B cell (primary cell): ENCODE measurements at regions not wholly inside any gene's neighbourhood (a gene's known extent, or its start where the extent isn't known, plus 50 kb on each side); places are given as distances from the start of the nearest gene placed in this dataset.

Experiments
- ATAC-seq: fragments of 200-7000 bp; cut with Tn5 transposase; one replicate; pipeline ENCODE4 v1.10.0; 2021; ENCODE audit warnings: low read depth, mild to moderate bottlenecking, moderate number of reproducible peaks, moderate library complexity
- CTCF ChIA-PET: fragments of 350-600 bp; sonication (Branson Sonifier 250); formaldehyde crosslinking; loops from one replicate; lab custom pipeline; 2021; ENCODE audit warnings: antibody characterized with exemption, inconsistent platforms; lab: Charles Lee
- POLR2A ChIA-PET: fragments of 350-600 bp; sonication (Branson Sonifier 250); formaldehyde crosslinking; loops from one replicate; lab custom pipeline; 2021; ENCODE audit warnings: antibody characterized with exemption; lab: Charles Lee
- DNase-seq: peaks from one replicate; pipeline ENCODE4 v3.0.0; 2013
- H2AFZ ChIP-seq: 2 replicates; pipeline ENCODE4 v1.6.1; 2012; ENCODE audit warnings: mild to moderate bottlenecking, low read depth, low read length; ENCODE audit not compliant: insufficient read depth, poor library complexity, severe bottlenecking
- H3K27ac ChIP-seq, 2 donors: 1 replicate in 1 of 2; 2 replicates in 1 of 2; pipeline ENCODE4 v1.5.1; 2012 to 2013; ENCODE audit warnings: low read length in 2 of 2, mild to moderate bottlenecking in 2 of 2, moderate library complexity in 1 of 2
- H3K27me3 ChIP-seq, 4 experiments: fragments of 200-600 bp in 1 of 4; sonication (generic) in 1 of 4; replicated peaks in 1 of 4; 1 replicate in 2 of 4; 2 replicates in 2 of 4; pipeline versions ENCODE4 v1.6.1 to v1.7.0; 2013 to 2016; ENCODE audit warnings: low read length in 3 of 4, mild to moderate bottlenecking in 2 of 4, mixed read lengths in 1 of 4, moderate library complexity in 1 of 4; ENCODE audit not compliant: insufficient read depth in 4 of 4, control insufficient read depth in 3 of 4; ENCODE audit errors: control extremely low read depth in 1 of 4
- H3K36me3 ChIP-seq, 2 experiments: replicated peaks in 1 of 2; 1 replicate in 1 of 2; 2 replicates in 1 of 2; pipeline versions ENCODE4 v1.6.1 to v1.7.1; 2013; ENCODE audit warnings: low read length in 1 of 2; ENCODE audit not compliant: insufficient read depth in 2 of 2, control insufficient read depth in 1 of 2; ENCODE audit errors: control extremely low read depth in 1 of 2, extremely low read depth in 1 of 2
- H3K4me1 ChIP-seq, 2 donors: fragments of 200-600 bp in 1 of 2; sonication (generic) in 1 of 2; 1 replicate in 1 of 2; 2 replicates in 1 of 2; pipeline versions ENCODE4 v1.5.1 to v1.6.1; 2013 to 2017; ENCODE audit warnings: low read length in 2 of 2; ENCODE audit not compliant: control insufficient read depth in 2 of 2, insufficient read depth in 2 of 2
- H3K4me2 ChIP-seq: replicated peaks from 2 replicates; pipeline ENCODE3; 2012; ENCODE audit warnings: mild to moderate bottlenecking, low read depth, low read length; ENCODE audit not compliant: poor library complexity, severe bottlenecking
- H3K4me3 ChIP-seq, 5 experiments: fragments of 200-600 bp in 1 of 5; sonication (generic) in 1 of 5; 1 replicate in 3 of 5; 2 replicates in 2 of 5; pipeline versions ENCODE4 v1.5.1 to v1.7.0; 2011 to 2016; ENCODE audit warnings: low read length in 4 of 5, mild to moderate bottlenecking in 4 of 5, low read depth in 2 of 5, control low read depth in 1 of 5, moderate library complexity in 1 of 5; ENCODE audit not compliant: insufficient read depth in 1 of 5; ENCODE audit errors: control extremely low read depth in 1 of 5, extremely low read depth in 1 of 5
- H3K79me2 ChIP-seq: fragments of 200-600 bp; sonication (generic); one replicate; pipeline ENCODE4 v1.6.0; 2016; ENCODE audit warnings: low read length; ENCODE audit not compliant: control insufficient read depth, insufficient read depth
- H3K9ac ChIP-seq: fragments of 200-600 bp; sonication (generic); 2 replicates; pipeline ENCODE4 v1.6.1; 2017; ENCODE audit warnings: mild to moderate bottlenecking, low read length, moderate library complexity
- H3K9me3 ChIP-seq, 3 donors: one replicate each; pipeline versions ENCODE4 v1.6.1 to v1.7.1; 2013; ENCODE audit warnings: low read length in 2 of 3; ENCODE audit not compliant: control insufficient read depth in 2 of 3, insufficient read depth in 1 of 3; ENCODE audit errors: control extremely low read depth in 1 of 3
- H4K20me1 ChIP-seq: 2 replicates; pipeline ENCODE4 v1.6.0; 2012; ENCODE audit warnings: mild to moderate bottlenecking, low read length; ENCODE audit not compliant: insufficient read depth, control insufficient read depth, poor library complexity, severe bottlenecking
- H3K27ac Mint-ChIP-seq: one replicate; pipeline ENCODE4 v1.8.0; 2021; ENCODE audit warnings: mixed read lengths
- H3K27me3 Mint-ChIP-seq: one replicate; pipeline ENCODE4 v1.8.0; 2021; ENCODE audit warnings: mixed read lengths
- H3K4me1 Mint-ChIP-seq: one replicate; pipeline ENCODE4 v1.8.0; 2021; ENCODE audit warnings: mixed read lengths
- H3K4me3 Mint-ChIP-seq: one replicate; pipeline ENCODE4 v1.8.0; 2021; ENCODE audit warnings: mixed read lengths
- H3K9me3 Mint-ChIP-seq: one replicate; pipeline ENCODE4 v1.8.0; 2022; ENCODE audit warnings: mixed read lengths; ENCODE audit not compliant: insufficient read depth
- CTCF ChIP-seq: fragments of 200-600 bp; IDR thresholded peaks from one replicate; pipeline ENCODE4 v1.8.0; 2022; ENCODE audit warnings: antibody characterized with exemption, mild to moderate bottlenecking
- EZH2 ChIP-seq: IDR thresholded peaks from 2 replicates; pipeline ENCODE4 v1.6.1; 2012; ENCODE audit warnings: borderline replicate concordance, low read depth, mild to moderate bottlenecking, moderate library complexity, low read length; ENCODE audit not compliant: insufficient read depth, poor library complexity, severe bottlenecking
- WGBS: methylation state at CpG from one replicate; pipeline ENCODE4 v1.1.5; 2013; ENCODE audit warnings: missing lambda C conversion rate; ENCODE audit not compliant: insufficient coverage; 5-methylcytosine and 5-hydroxymethylcytosine counted together
- intact Hi-C: fragments of 100-400 bp; cut with micrococcal nuclease; formaldehyde crosslinking; loops from one replicate; pipeline ENCODE4 v1.10.0; 2022

GRCh38 chr9:1776668-1777067 lies 238.5 kb upstream of the SMARCA2 start:
- H3K4me3 ChIP-seq = no peak overlapping the region
- no peak for ATAC-seq
- no peak overlapping the region for H2AFZ ChIP-seq
- H3K4me2 ChIP-seq = no peak overlapping the region
- H3K4me1 ChIP-seq = no peaks in the 10 kb centered on the region
- no peak overlapping the region for H3K27ac ChIP-seq
- POLR2A ChIA-PET = no interaction called here
- CTCF ChIA-PET = no interaction called here
- 0% methylated on average over 1 of the region's 1 CpG for WGBS
- H4K20me1 ChIP-seq = no peaks in the 10 kb centered on the region
- no peak overlapping the region for H3K4me3 Mint-ChIP-seq
- TF ChIP-seq EZH2 (no peak), CTCF (no peak)
- H3K27me3 Mint-ChIP-seq = no peaks in the 10 kb centered on the region
- no peak for DNase-seq
- H3K36me3 ChIP-seq = no peaks in the 10 kb centered on the region
- intact Hi-C loops = no loop called here
- H3K9ac ChIP-seq = no peak overlapping the region
- H3K27me3 ChIP-seq = no peaks in the 10 kb centered on the region
- H3K4me1 Mint-ChIP-seq = no peaks in the 10 kb centered on the region
- H3K79me2 ChIP-seq = no peaks in the 10 kb centered on the region
- H3K9me3 ChIP-seq = peaks cover 0 to 2% (median 0%) of the 10 kb centered on the region in 3 donors
- H3K27ac Mint-ChIP-seq = no peak overlapping the region
- peaks cover 2% of the 10 kb centered on the region for H3K9me3 Mint-ChIP-seq

DNA sequence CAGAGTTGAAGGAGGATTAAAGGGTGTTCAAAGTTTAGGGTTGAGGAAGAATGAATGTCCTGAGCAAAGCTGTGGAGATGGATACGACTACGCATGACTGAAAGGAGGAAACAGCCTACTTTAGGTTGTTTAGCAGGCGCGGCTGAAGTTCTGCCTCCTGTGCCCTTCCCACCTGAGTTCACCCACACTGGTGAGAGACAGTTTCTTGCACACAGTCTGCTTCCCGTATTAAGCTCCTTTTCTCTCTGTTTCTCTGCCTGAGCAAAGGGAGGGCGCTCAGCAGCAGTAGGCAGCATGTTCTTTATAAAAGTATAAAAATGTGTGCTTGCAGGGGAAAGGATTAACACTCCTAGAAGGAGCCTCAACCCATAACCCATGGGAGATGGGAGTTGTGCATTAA lies 224.0 kb upstream of the SMARCA2 start:
- Mint-ChIP-seq H3K4me3 (no peak overlapping the region), H3K9me3 (no peaks in the 10 kb centered on the region), H3K27ac (no peak overlapping the region), H3K27me3 (peaks cover 20% of the 10 kb centered on the region), H3K4me1 (no peaks in the 10 kb centered on the region)
- Histone ChIP-seq H3K4me1 (no peaks in the 10 kb centered on the region), H3K27ac (no peak overlapping the region), H3K9me3 (no peaks in the 10 kb centered on the region), H3K9ac (no peak overlapping the region), H3K4me3 (no peak overlapping the region), H3K4me2 (no peak overlapping the region), H2AFZ (no peak overlapping the region), H3K36me3 (no peaks in the 10 kb centered on the region), H4K20me1 (no peaks in the 10 kb centered on the region), H3K27me3 (no peaks in the 10 kb centered on the region), H3K79me2 (no peaks in the 10 kb centered on the region)
- TF ChIP-seq CTCF = no peak
- TF ChIP-seq EZH2 = no peak
- intact Hi-C loops = no loop called here
- ChIA-PET POLR2A (no interaction called here), CTCF (no interaction called here)
- ATAC-seq (no peak), DNase-seq (no peak)
- 81% methylated on average over 2 of the region's 6 CpGs for WGBS
